ENCODE measurements at regions not wholly inside any gene's neighbourhood (a gene's known extent, or its start where the extent isn't known, plus 50 kb on each side); places are given as distances from the start of the nearest gene placed in this dataset.

- ChIA-PET CTCF (no interaction called here), POLR2A (no interaction called here)
- ATAC-seq (no peak), DNase-seq (ENCODE audit: low read depth, low spot score) (no peak)
- Histone ChIP-seq H3K27ac (ENCODE audit: low read length) (no peak overlapping the region), H3K9me3 (ENCODE audit: control insufficient read depth, insufficient read depth, low read depth, low read length) (no peaks in the 10 kb centered on the region), H3K4me1 (ENCODE audit: control insufficient read depth, insufficient read depth, low read length) (no peaks in the 10 kb centered on the region), H3K36me3 (ENCODE audit: control insufficient read depth, insufficient read depth, low read length) (no peaks in the 10 kb centered on the region), H3K4me3 (ENCODE audit: low read depth in 2 of 2, low read length in 2 of 2) (no peak overlapping the region), H3K27me3 (ENCODE audit: control insufficient read depth, insufficient read depth, low read length) (no peaks in the 10 kb centered on the region; the same call in 1 of the 2 replicates)
- BruUV-seq (replicated peaks): no TSS peak
- in situ Hi-C loops (cut with HindIII; ENCODE audit: low pct_unique_long_range_greater_than_20kb, low sequenced_read_pairs) (no loop called here), intact Hi-C loops (cut with micrococcal nuclease; ENCODE audit: unreplicated experiment) (no loop called here)
- TF ChIP-seq SIN3A (IDR thresholded peaks at IDR 0.05; ENCODE audit: borderline replicate concordance, insufficient read depth, low read depth, low read length) (no peak), REST (IDR thresholded peaks at IDR 0.05; ENCODE audit: insufficient read depth in 1 of 2, low read depth in 2 of 2, low read length in 1 of 2) (no peak), POLR2AphosphoS5 (IDR thresholded peaks at IDR 0.05; ENCODE audit: low read depth, low read length) (no peak), CTCF (IDR thresholded peaks at IDR 0.05) (no peak), TCF7L2 (IDR thresholded peaks at IDR 0.05; ENCODE audit: low read depth, low read length) (no peak)
These were observed 206.5 kb upstream of the AJAP1 start for GRCh38 chr1:4447778-4448420.

- ChIA-PET POLR2A (no interaction called here), CTCF (no interaction called here)
- Histone ChIP-seq H3K4me3 (ENCODE audit: low read depth in 2 of 2, low read length in 2 of 2) (no peak overlapping the region), H3K27ac (ENCODE audit: low read length) (no peak overlapping the region), H3K36me3 (ENCODE audit: control insufficient read depth, insufficient read depth, low read length) (no peaks in the 10 kb centered on the region), H3K9me3 (ENCODE audit: control insufficient read depth, insufficient read depth, low read depth, low read length) (no peaks in the 10 kb centered on the region), H3K4me1 (ENCODE audit: control insufficient read depth, insufficient read depth, low read length) (no peaks in the 10 kb centered on the region), H3K27me3 (ENCODE audit: control insufficient read depth, insufficient read depth, low read length) (no peaks in the 10 kb centered on the region; the same call in 1 of the 2 replicates)
- BruUV-seq (replicated peaks): no TSS peak
- DNase-seq (ENCODE audit: low read depth, low spot score) (no peak), ATAC-seq (no peak)
- TF ChIP-seq SIN3A (IDR thresholded peaks at IDR 0.05; ENCODE audit: borderline replicate concordance, insufficient read depth, low read depth, low read length): no peak
- TF ChIP-seq CTCF (IDR thresholded peaks at IDR 0.05): no peak
- no peak for TF ChIP-seq REST (IDR thresholded peaks at IDR 0.05; ENCODE audit: insufficient read depth in 1 of 2, low read depth in 2 of 2, low read length in 1 of 2)
- no peak for TF ChIP-seq TCF7L2 (IDR thresholded peaks at IDR 0.05; ENCODE audit: low read depth, low read length)
- no peak for TF ChIP-seq POLR2AphosphoS5 (IDR thresholded peaks at IDR 0.05; ENCODE audit: low read depth, low read length)
- intact Hi-C loops (cut with micrococcal nuclease; ENCODE audit: unreplicated experiment) (no loop called here), in situ Hi-C loops (cut with HindIII; ENCODE audit: low pct_unique_long_range_greater_than_20kb, low sequenced_read_pairs) (no loop called here)
These were observed 204.4 kb upstream of the AJAP1 start for GRCh38 chr1:4449972-4450371.

Data from Panc1 (cell line).